H1 (cell line): ENCODE measurements at regions not wholly inside any gene's neighbourhood (a gene's known extent, or its start where the extent isn't known, plus 50 kb on each side); places are given as distances from the start of the nearest gene placed in this dataset.

ENCODE experiments used
- CTCF ChIA-PET: fragments of 300-600 bp; sonication (Branson Sonifier 250); formaldehyde crosslinking; loops from one replicate; lab custom pipeline; 2021; ENCODE audit not compliant: partially characterized antibody; lab: Charles Lee
- POLR2A ChIA-PET: fragments of 300-600 bp; sonication (Branson Sonifier 250); formaldehyde crosslinking; loops from one replicate; lab custom pipeline; 2021; ENCODE audit warnings: inconsistent platforms; ENCODE audit not compliant: partially characterized antibody; lab: Charles Lee
- DNase-seq, 2 experiments: peaks; one replicate each; pipeline versions ENCODE4 v3.0.0 to v3.0.0-alpha.2; 2010 to 2022; ENCODE audit warnings: low spot score in 2 of 2, low read depth in 1 of 2, mixed read lengths in 1 of 2
- FAIRE-seq: peaks from 2 replicates; lab custom pipeline; 2011; peaks lifted over from hg19 to GRCh38; lab: Jason Lieb, UNC
- H2AFZ ChIP-seq: 2 replicates; pipeline ENCODE4 v1.8.1; 2012; ENCODE audit warnings: low read length, inconsistent platforms
- H2AK5ac ChIP-seq: 2 replicates; pipeline ENCODE4 v1.6.1; 2013; ENCODE audit warnings: low read depth, low read length
- H2BK120ac ChIP-seq: replicated peaks from 2 replicates; pipeline ENCODE3; 2013; ENCODE audit warnings: low read depth, low read length, inconsistent platforms
- H2BK12ac ChIP-seq: 2 replicates; pipeline ENCODE4 v1.6.1; 2013; ENCODE audit warnings: low read depth, low read length
- H2BK15ac ChIP-seq: 2 replicates; pipeline ENCODE4 v1.6.1; 2013; ENCODE audit warnings: low read length
- H2BK20ac ChIP-seq: 2 replicates; pipeline ENCODE4 v1.6.1; 2013; ENCODE audit warnings: low read length
- H2BK5ac ChIP-seq: 2 replicates; pipeline ENCODE4 v1.6.1; 2013; ENCODE audit warnings: low read depth, low read length
- H3K14ac ChIP-seq: 2 replicates; pipeline ENCODE4 v1.6.1; 2013; ENCODE audit warnings: inconsistent platforms; ENCODE audit not compliant: insufficient read length
- H3K18ac ChIP-seq: 2 replicates; pipeline ENCODE4 v1.6.1; 2013; ENCODE audit warnings: low read length; ENCODE audit errors: extremely low read depth
- H3K23ac ChIP-seq: 2 replicates; pipeline ENCODE4 v1.6.1; 2013; ENCODE audit warnings: inconsistent platforms; ENCODE audit not compliant: insufficient read length
- H3K23me2 ChIP-seq: 2 replicates; pipeline ENCODE4 v1.6.1; 2013; ENCODE audit warnings: low read depth, low read length
- H3K27ac ChIP-seq: 2 replicates; pipeline ENCODE4 v1.6.1; 2011; ENCODE audit warnings: low read depth, low read length, inconsistent platforms
- H3K27me3 ChIP-seq, 4 experiments: replicated peaks in 1 of 4; 1 replicate in 1 of 4; 2 replicates in 3 of 4; pipeline versions ENCODE4 v1.6.1 to v1.8.1; 2011 to 2013; ENCODE audit warnings: low read length in 3 of 4, mild to moderate bottlenecking in 3 of 4, inconsistent platforms in 2 of 4, mixed read lengths in 2 of 4, moderate library complexity in 1 of 4; ENCODE audit not compliant: control insufficient read depth in 3 of 4, insufficient read depth in 3 of 4; ENCODE audit errors: extremely low read depth in 1 of 4
- H3K36me3 ChIP-seq, 4 experiments: 2 replicates each; pipeline versions ENCODE4 v1.6.1 to v1.8.1; 2011 to 2013; ENCODE audit warnings: mild to moderate bottlenecking in 4 of 4, low read length in 3 of 4, moderate library complexity in 2 of 4, control low read depth in 1 of 4, inconsistent platforms in 1 of 4; ENCODE audit not compliant: insufficient read depth in 4 of 4, control insufficient read depth in 2 of 4
- H3K4ac ChIP-seq: replicated peaks from 2 replicates; pipeline ENCODE3; 2013; ENCODE audit warnings: low read length, low read depth, mixed read lengths, inconsistent platforms; ENCODE audit not compliant: insufficient read length
- H3K4me1 ChIP-seq, 4 experiments: replicated peaks in 1 of 4; 1 replicate in 1 of 4; 2 replicates in 3 of 4; pipeline versions ENCODE4 v1.6.1 to v1.8.1; 2011 to 2013; ENCODE audit warnings: low read length in 3 of 4, inconsistent platforms in 2 of 4, mixed read lengths in 1 of 4; ENCODE audit not compliant: insufficient read depth in 4 of 4, control insufficient read depth in 3 of 4
- H3K4me2 ChIP-seq, 2 experiments: 2 replicates each; pipeline versions ENCODE4 v1.6.1 to v1.8.1; 2011 to 2013; ENCODE audit warnings: low read depth in 2 of 2, low read length in 2 of 2, control low read depth in 1 of 2, inconsistent platforms in 1 of 2, mild to moderate bottlenecking in 1 of 2; ENCODE audit not compliant: insufficient read depth in 1 of 2
- H3K4me3 ChIP-seq, 4 experiments: fragments of 200-600, 300-600 bp in 1 of 4; sonication (generic), shearing (Covaris generic), sonication (Bioruptor Twin) in 1 of 4; 2 replicates each; pipeline versions ENCODE4 v1.5.1 to v1.8.1; 2011 to 2016; ENCODE audit warnings: low read length in 4 of 4, low read depth in 3 of 4, control low read depth in 2 of 4, inconsistent platforms in 2 of 4, mild to moderate bottlenecking in 2 of 4, mixed read lengths in 1 of 4, moderate library complexity in 1 of 4; ENCODE audit not compliant: insufficient read depth in 2 of 4; ENCODE audit errors: extremely low read depth in 1 of 4
- H3K56ac ChIP-seq: replicated peaks from 2 replicates; pipeline ENCODE3; 2013; ENCODE audit warnings: low read depth, mild to moderate bottlenecking, mixed read lengths, low read length, inconsistent platforms; ENCODE audit not compliant: insufficient read length
- H3K79me1 ChIP-seq: 2 replicates; pipeline ENCODE4 v1.6.1; 2013; ENCODE audit warnings: low read depth, low read length, control low read depth
- H3K79me2 ChIP-seq, 2 experiments: 2 replicates each; pipeline versions ENCODE4 v1.6.1 to v1.8.1; 2012 to 2013; ENCODE audit warnings: low read length in 2 of 2, mild to moderate bottlenecking in 2 of 2, inconsistent platforms in 1 of 2; ENCODE audit not compliant: insufficient read depth in 2 of 2, control insufficient read depth in 1 of 2
- H3K9ac ChIP-seq, 4 experiments: replicated peaks in 1 of 4; 1 replicate in 1 of 4; 2 replicates in 3 of 4; pipeline versions ENCODE4 v1.6.1 to v1.8.1; 2011 to 2013; ENCODE audit warnings: low read depth in 3 of 4, low read length in 3 of 4, control low read depth in 2 of 4, mild to moderate bottlenecking in 2 of 4, moderate library complexity in 2 of 4, inconsistent platforms in 1 of 4; ENCODE audit errors: extremely low read depth in 1 of 4
- H3K9me3 ChIP-seq, 2 experiments: 2 replicates each; pipeline versions ENCODE4 v1.6.1 to v1.8.1; 2012 to 2013; ENCODE audit warnings: mild to moderate bottlenecking in 2 of 2, moderate library complexity in 2 of 2, control low read depth in 1 of 2, inconsistent platforms in 1 of 2, low read depth in 1 of 2, low read length in 1 of 2, mixed read lengths in 1 of 2; ENCODE audit not compliant: insufficient read depth in 2 of 2
- H4K20me1 ChIP-seq, 2 experiments: replicated peaks in 1 of 2; 2 replicates each; pipeline versions ENCODE3 to v1.8.1; 2011 to 2013; ENCODE audit warnings: inconsistent platforms in 2 of 2, low read length in 2 of 2, mild to moderate bottlenecking in 1 of 2; ENCODE audit not compliant: insufficient read depth in 2 of 2, control insufficient read depth in 1 of 2
- H4K5ac ChIP-seq: 2 replicates; pipeline ENCODE4 v1.6.1; 2013; ENCODE audit warnings: low read length, low read depth, mixed read lengths, inconsistent platforms; ENCODE audit not compliant: insufficient read length
- H4K8ac ChIP-seq: 2 replicates; pipeline ENCODE4 v1.8.0; 2013; ENCODE audit warnings: mild to moderate bottlenecking, moderate library complexity, low read length, inconsistent platforms; ENCODE audit not compliant: insufficient read depth; ENCODE audit errors: extremely low read depth
- H4K91ac ChIP-seq: replicated peaks from 2 replicates; pipeline ENCODE3; 2013; ENCODE audit warnings: low read length, mixed read lengths, inconsistent platforms; ENCODE audit not compliant: insufficient read length
- BCL11A ChIP-seq, 2 experiments: IDR thresholded peaks; one replicate each; pipeline ENCODE4 v1.6.1; 2011; ENCODE audit warnings: low read depth in 2 of 2, low read length in 2 of 2, mild to moderate bottlenecking in 2 of 2
- CHD1 ChIP-seq: IDR thresholded peaks from 2 replicates; pipeline ENCODE4 v1.6.1; 2012; ENCODE audit warnings: low read depth, low read length, improper control_type of control experiment
- CHD2 ChIP-seq: IDR thresholded peaks from 2 replicates; pipeline ENCODE4 v1.6.1; 2012; ENCODE audit warnings: low read length, improper control_type of control experiment
- KDM4A ChIP-seq: IDR thresholded peaks from one replicate; pipeline ENCODE4 v1.7.1; 2012; ENCODE audit warnings: low read depth, mild to moderate bottlenecking, moderate library complexity, low read length, inconsistent platforms; ENCODE audit not compliant: severe bottlenecking
- NANOG ChIP-seq: IDR thresholded peaks from 2 replicates; pipeline ENCODE4 v1.6.1; 2011; ENCODE audit warnings: low read length, low read depth, mild to moderate bottlenecking, inconsistent platforms; ENCODE audit not compliant: insufficient read depth, poor library complexity, severe bottlenecking
- RBBP5 ChIP-seq: IDR thresholded peaks from 2 replicates; pipeline ENCODE4 v1.7.1; 2012; ENCODE audit warnings: low read depth, mild to moderate bottlenecking, inconsistent platforms, low read length, moderate library complexity, borderline replicate concordance
- SIN3A ChIP-seq, 2 experiments: IDR thresholded peaks in 1 of 2; conservative IDR thresholded peaks in 1 of 2; 2 replicates each; pipeline ENCODE4 v1.6.1; 2011 to 2012; ENCODE audit warnings: low read length in 2 of 2, improper control_type of control experiment in 1 of 2, low read depth in 1 of 2, mild to moderate bottlenecking in 1 of 2
- SIX5 ChIP-seq: IDR thresholded peaks from 2 replicates; pipeline ENCODE4 v1.6.1; 2011; ENCODE audit warnings: mild to moderate bottlenecking, low read depth, low read length
- SP2 ChIP-seq: IDR thresholded peaks from 2 replicates; pipeline ENCODE4 v1.6.1; 2012; ENCODE audit warnings: mild to moderate bottlenecking, low read length, inconsistent platforms
- TAF7 ChIP-seq: optimal IDR thresholded peaks from 2 replicates; pipeline ENCODE3; 2011; ENCODE audit warnings: low read depth, mild to moderate bottlenecking, inconsistent platforms, low read length, moderate library complexity, borderline replicate concordance
- ZNF274 ChIP-seq: IDR thresholded peaks from 2 replicates; pipeline ENCODE4 v1.7.0; 2012; ENCODE audit warnings: low read length, borderline replicate concordance; ENCODE audit errors: extremely low read depth
- WGBS, 2 experiments: shearing (Covaris generic) in 1 of 2; methylation state at CpG; one replicate each; pipeline versions ENCODE4 v1.1.6 to v1.1.7; 2013 to 2015; ENCODE audit warnings: low lambda C conversion rate in 2 of 2, mixed read lengths in 2 of 2, inconsistent platforms in 1 of 2, low coverage in 1 of 2, missing lambda C conversion rate in 1 of 2; ENCODE audit not compliant: insufficient replicate concordance in 2 of 2, insufficient coverage in 1 of 2, insufficient read length in 1 of 2; ENCODE audit errors: extremely low coverage in 1 of 2, missing lambda C conversion rate in 1 of 2; 5-methylcytosine and 5-hydroxymethylcytosine counted together

GRCh38 chr10:3548702-3549101 is 236.3 kb downstream of the KLF6 start:
- WGBS, 2 experiments, result 100% methylated on average over 1 of the region's 1 CpG; no CpG with 5 or more reads in 1 of the 2 experiments
- no peak overlapping the region for H2AK5ac ChIP-seq
- no peaks in the 10 kb centered on the region for H3K36me3 ChIP-seq
- H3K23me2 ChIP-seq, result no peaks in the 10 kb centered on the region; the same call in 1 of the 2 replicates
- ChIA-PET CTCF (interaction anchor here (0.5 to 1.4 kb wide), 2 partner anchors 354 to 356 kb away, joined by 3 read pairs; no protein-coding TSS in a partner anchor), POLR2A (no interaction called here)
- no peak overlapping the region for H2BK15ac ChIP-seq
- H2BK5ac ChIP-seq, result no peak overlapping the region
- no peaks in the 10 kb centered on the region for H4K20me1 ChIP-seq
- no peak overlapping the region for H3K4me2 ChIP-seq
- H4K5ac ChIP-seq, result no peak overlapping the region
- H4K91ac ChIP-seq, result no peak overlapping the region
- H3K4me1 ChIP-seq, result no peaks in the 10 kb centered on the region
- H3K4ac ChIP-seq, result no peak overlapping the region
- H3K79me1 ChIP-seq, result no peaks in the 10 kb centered on the region
- no peak overlapping the region for H2BK120ac ChIP-seq
- no peaks in the 10 kb centered on the region for H3K9me3 ChIP-seq
- H3K27ac ChIP-seq, result no peak overlapping the region
- H3K18ac ChIP-seq, result no peak overlapping the region
- H2BK12ac ChIP-seq, result no peak overlapping the region
- no peak overlapping the region for H2AFZ ChIP-seq
- H3K14ac ChIP-seq, result no peak overlapping the region
- H3K79me2 ChIP-seq, result no peaks in the 10 kb centered on the region
- no peak overlapping the region for H3K23ac ChIP-seq
- H3K4me3 ChIP-seq, result no peak overlapping the region
- no peak for TF ChIP-seq BCL11A (IDR thresholded peaks at IDR 0.05; ENCODE audit: low read depth in 2 of 2, low read length in 2 of 2)
- TF ChIP-seq CHD1, result no peak
- TF ChIP-seq ZNF274, result no peak
- TF ChIP-seq RBBP5, result no peak
- TF ChIP-seq KDM4A, result no peak
- TF ChIP-seq SIX5, result no peak
- no peak for TF ChIP-seq SIN3A (conservative IDR thresholded peaks at IDR 0.05 in 1 of 2, IDR thresholded peaks at IDR 0.05 in 1 of 2; ENCODE audit: low read depth in 1 of 2, low read length in 2 of 2)
- no peak for TF ChIP-seq TAF7
- no peak for TF ChIP-seq NANOG
- TF ChIP-seq CHD2, result no peak
- TF ChIP-seq SP2, result no peak
- no peak for FAIRE-seq
- no peak overlapping the region for H2BK20ac ChIP-seq
- H3K9ac ChIP-seq, result no peak overlapping the region
- no peaks in the 10 kb centered on the region for H3K27me3 ChIP-seq
- no peak for DNase-seq
- no peak overlapping the region for H3K56ac ChIP-seq
- no peak overlapping the region for H4K8ac ChIP-seq
